ENCODE measurements at regions not wholly inside any gene's neighbourhood (a gene's known extent, or its start where the extent isn't known, plus 50 kb on each side); places are given as distances from the start of the nearest gene placed in this dataset.
"Not testable (repeated sequence)": the region's sequence is repeated elsewhere in the genome, so short reads cannot be mapped to it uniquely, and the experiment has no call there.

DNA sequence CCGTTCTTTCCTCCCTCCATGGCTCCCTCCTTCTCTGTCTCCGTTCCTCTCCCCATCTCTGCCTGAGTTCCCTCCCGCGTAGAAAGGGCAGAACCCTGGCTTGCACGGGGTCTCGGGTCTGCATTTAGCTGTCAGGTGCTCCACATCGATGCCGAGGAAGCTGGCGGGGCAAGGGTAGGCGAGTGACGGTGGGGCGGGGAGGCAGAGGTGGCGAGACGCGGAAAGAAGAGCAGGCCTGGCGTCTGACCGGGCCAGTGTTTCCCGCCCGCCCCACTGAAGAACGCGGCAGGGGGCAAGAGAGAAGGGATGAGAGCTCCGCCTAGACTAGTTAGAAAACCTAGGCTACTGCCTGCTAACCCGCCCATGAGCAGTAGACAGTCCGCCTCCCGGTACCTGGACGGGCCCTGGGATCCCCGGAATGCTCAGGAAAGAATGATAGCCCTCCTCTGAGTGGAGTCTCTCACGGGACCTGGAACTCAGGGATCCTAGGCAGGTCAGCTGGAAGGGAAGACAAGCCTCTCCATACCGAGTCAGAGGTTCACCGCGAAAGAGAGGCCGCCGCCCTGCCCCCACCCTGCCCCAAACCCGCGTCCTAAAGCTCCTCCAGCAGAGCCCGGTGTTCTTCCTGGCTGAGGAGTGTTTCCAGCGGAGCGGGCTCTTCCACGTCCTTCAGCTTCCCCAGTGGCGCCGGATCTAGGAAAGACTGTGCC, 357.9 kb upstream of the DEFB115 start:
- not testable (repeated sequence) for DNase-seq

- DNase-seq: not testable (repeated sequence)
Measured at GRCh38 chr20:30900080-30900719, 357.3 kb upstream of the DEFB115 start.

DNA sequence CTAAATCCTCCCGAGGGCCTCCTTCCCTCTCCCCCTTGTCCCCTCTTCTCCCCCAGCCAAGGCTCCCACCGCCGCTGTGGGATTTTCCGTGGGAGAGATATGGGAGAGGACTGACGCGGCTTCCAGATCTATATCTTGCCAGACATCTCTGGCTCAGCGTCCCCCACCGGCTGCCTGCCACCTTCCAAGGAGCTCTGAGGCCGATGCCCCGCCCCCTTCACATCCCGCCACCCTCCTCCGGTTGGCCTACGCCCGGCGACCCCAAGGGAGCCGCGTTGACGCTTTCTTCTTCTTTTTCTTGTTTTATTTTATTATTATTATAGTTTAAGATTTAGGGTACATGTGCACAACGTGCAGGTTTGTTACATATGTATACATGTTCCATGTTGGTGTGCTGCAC, 352.2 kb upstream of the DEFB115 start:
- not testable (repeated sequence) for DNase-seq

- no peak for DNase-seq
Measured at GRCh38 chr20:30910937-30911725, 346.3 kb upstream of the DEFB115 start.

- DNase-seq: peak; percentile 1
Measured at GRCh38 chr20:30911832-30912660, 345.4 kb upstream of the DEFB115 start.

- peak; percentile 4 for DNase-seq
Measured at GRCh38 chr20:30912661-30913026, 344.8 kb upstream of the DEFB115 start.

DNA sequence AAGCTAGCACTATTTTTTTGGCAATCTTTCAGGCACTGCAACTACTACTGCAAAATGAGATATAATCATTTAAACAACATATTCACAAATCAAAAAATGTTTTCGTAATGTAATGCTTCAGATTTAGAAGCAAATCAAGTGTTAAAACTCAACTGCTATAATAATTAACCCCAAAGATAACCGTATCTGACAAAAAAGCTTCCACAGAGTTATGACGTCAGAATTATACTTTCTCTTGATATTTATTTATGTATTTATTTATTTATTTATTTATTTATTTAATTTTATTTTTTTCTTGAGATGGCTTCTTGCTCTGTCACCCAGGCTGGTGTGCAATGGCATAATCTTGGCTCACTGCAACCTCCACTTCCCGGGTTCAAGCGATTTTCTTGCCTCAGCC, 341.1 kb upstream of the DEFB115 start:
- not testable (repeated sequence) for DNase-seq

DNA sequence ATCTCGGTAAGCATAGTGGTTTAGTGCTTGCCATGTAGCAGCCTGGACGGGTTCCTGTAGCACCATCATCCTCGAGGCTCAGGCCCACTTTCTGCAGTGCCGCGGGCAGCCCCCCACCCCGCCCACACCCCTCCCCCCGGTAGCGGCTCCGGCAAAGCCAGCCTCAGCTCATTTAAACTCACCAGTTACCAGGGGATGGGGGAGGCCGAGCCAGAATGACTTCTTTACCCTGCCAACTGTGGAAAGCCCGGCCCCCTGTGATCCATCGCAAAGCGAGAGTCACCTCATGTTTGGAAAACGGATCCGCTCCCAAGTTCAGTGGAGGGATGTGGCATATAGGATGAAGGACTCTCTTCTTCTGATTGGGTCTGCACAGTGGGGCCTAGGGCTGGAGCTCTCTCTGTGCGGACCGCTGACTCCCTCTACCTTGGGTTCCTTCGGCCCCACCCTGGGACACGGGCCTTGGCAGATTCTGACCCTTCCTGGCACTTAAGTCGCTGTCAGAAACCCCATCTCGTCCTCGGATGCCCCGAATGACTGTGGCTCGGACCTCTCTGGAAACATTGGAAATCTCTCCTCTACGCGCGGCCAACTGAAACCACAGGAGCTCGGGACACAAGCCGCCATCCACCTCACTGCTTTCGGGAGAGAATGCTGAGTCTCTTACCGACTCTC, 337.8 kb upstream of the DEFB115 start:
- no peak for DNase-seq

- DNase-seq: no peak
Measured at GRCh38 chr20:30921286-30922071, 336.0 kb upstream of the DEFB115 start.

DNA sequence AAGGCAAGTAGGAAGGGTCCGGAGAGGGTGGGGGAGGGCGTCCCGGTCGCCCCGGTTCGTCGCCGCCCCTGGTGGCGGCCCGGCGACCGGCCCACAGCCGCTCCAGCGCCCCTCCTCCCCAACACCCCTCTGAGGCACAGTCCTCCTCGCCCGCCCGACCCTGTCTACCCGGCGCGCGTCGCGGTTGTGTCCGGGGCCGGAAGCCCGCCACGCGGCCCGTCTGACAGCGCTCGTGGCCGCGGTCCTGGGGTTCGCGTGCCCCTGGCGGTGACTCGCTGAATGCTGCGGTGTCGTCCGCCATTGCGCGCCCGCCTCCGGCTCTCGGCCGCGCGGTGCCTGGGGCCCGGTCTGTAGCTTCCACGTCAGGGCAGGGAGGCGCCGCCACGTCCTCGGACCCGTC, 335.3 kb upstream of the DEFB115 start:
- DNase-seq: no peak

- no peak for DNase-seq
Measured at GRCh38 chr20:30937790-30938189, 319.7 kb upstream of the DEFB115 start.

DNA sequence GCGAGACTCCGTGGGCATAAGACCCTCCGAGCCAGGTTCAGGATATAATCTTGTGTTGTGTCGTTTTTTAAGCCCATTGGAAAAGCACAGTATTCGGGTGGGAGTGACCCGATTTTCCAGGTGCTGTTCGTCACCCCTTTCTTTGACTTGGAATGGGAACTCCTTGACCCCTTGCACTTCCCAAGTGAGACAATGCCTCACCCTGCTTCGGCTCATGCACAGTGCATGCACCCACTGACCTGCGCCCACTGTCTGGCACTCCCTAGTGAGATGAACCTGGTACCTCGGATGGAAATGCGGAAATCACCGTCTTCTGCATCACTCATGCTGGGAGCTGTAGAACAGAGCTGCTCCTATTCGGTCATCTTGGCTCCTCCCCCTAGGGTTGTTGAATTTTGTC, 307.7 kb upstream of the DEFB115 start:
- no peak for DNase-seq

GRCh38 chr20:30951088-30951487, 306.4 kb upstream of the DEFB115 start:
- not testable (repeated sequence) for DNase-seq

DNA sequence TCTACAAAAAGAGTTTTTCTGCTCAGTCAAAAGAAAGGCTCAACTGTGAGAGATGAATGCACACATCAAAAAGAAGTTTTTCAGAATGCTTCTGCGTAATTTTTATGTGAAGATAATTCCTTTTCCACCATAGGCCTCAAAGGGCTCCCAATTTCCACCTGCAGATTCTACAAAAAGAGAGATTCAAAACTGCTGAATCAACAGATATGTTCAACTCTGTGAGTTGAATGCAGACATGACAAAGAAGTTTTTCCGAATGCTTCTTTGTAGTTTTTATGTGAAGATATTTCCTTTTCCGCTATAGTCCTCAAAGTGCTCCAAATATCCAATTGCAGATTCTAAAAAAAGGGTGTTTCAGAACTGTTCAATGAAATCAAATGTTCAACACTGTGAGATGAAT, 300.8 kb upstream of the DEFB115 start:
- DNase-seq: not testable (repeated sequence)

DNA sequence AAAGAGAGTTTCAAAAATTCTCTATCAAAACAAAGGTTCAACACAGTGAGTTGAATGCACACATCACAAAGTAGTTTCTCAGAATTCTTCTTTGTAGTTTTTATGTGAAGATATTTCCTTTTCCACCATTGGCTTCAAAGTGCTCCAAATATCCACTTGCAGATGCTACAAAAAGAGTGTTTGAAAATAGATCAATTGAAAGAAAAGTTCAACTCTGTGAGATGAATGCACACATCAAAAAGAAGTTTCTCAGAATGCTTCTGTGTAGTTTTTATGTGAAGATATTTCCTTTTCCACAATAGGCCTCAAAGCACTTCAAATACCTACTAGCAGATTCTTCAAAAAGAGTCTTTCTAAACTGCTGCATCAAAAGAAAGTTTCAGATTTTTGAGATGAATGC, 298.3 kb upstream of the DEFB115 start:
- not testable (repeated sequence) for DNase-seq

GRCh38 chr20:30963591-30963990, 293.9 kb upstream of the DEFB115 start:
- DNase-seq: no peak

- DNase-seq: not testable (repeated sequence)
Measured at GRCh38 chr20:30975859-30976258, 281.6 kb upstream of the DEFB115 start.

DNA sequence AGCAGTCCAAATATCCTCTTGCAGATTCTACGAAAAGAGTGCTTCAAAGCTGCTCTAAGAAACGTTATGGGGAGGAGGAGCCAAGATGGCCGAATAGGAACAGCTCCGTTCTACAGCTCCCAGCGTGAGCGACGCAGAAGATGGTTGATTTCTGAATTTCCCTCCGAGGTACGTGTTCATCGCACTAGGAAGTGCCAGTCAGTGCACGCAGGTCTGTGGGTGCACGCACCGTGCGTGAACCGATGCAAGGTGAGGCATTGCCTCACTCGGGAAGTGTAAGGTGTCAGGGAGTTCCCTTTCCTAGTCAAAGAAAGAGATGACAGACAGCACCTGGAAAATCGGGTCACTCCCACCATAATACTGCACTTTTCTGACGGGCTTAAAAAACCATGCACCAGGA, 272.1 kb upstream of the DEFB115 start:
- DNase-seq: no peak

Data from fibroblast of skin of back (primary cell).